Neuronal stem cell (in vitro differentiated cells): ENCODE measurements at regions not wholly inside any gene's neighbourhood (a gene's known extent, or its start where the extent isn't known, plus 50 kb on each side); places are given as distances from the start of the nearest gene placed in this dataset.

Experiments used
- DNase-seq: peaks from one replicate; pipeline ENCODE4 v3.0.0-alpha.2; 2013; ENCODE audit warnings: low spot score
- H2AFZ ChIP-seq: one replicate; pipeline ENCODE4 v1.6.1; 2013; ENCODE audit warnings: mild to moderate bottlenecking, low read length, inconsistent platforms
- H2AK5ac ChIP-seq: 2 replicates; pipeline ENCODE4 v1.6.1; 2013; ENCODE audit warnings: low read depth, mild to moderate bottlenecking, inconsistent platforms, low read length, moderate library complexity, mixed read lengths
- H2BK120ac ChIP-seq: 2 replicates; pipeline ENCODE4 v1.6.1; 2013; ENCODE audit warnings: low read depth, mild to moderate bottlenecking, inconsistent platforms, low read length, moderate library complexity, mixed read lengths
- H2BK12ac ChIP-seq: one replicate; pipeline ENCODE4 v1.6.1; 2013; ENCODE audit warnings: low read length, inconsistent platforms
- H2BK15ac ChIP-seq: 2 replicates; pipeline ENCODE4 v1.6.1; 2013; ENCODE audit warnings: mild to moderate bottlenecking, low read length, inconsistent platforms, mixed read lengths
- H2BK5ac ChIP-seq: one replicate; pipeline ENCODE4 v1.6.1; 2013; ENCODE audit warnings: inconsistent platforms, mild to moderate bottlenecking, low read length, moderate library complexity
- H3K14ac ChIP-seq: one replicate; pipeline ENCODE4 v1.6.1; 2013; ENCODE audit warnings: low read length, inconsistent platforms
- H3K18ac ChIP-seq: 2 replicates; pipeline ENCODE4 v1.6.1; 2013; ENCODE audit warnings: low read length, inconsistent platforms
- H3K23ac ChIP-seq: 2 replicates; pipeline ENCODE4 v1.6.1; 2013; ENCODE audit warnings: low read depth, mild to moderate bottlenecking, mixed read lengths, low read length, inconsistent platforms; ENCODE audit not compliant: poor library complexity
- H3K27ac ChIP-seq: replicated peaks from 3 replicates; pipeline ENCODE4 v1.5.1; 2013; ENCODE audit warnings: low read length, inconsistent platforms
- H3K27me3 ChIP-seq, 3 experiments: 2 replicates each; pipeline ENCODE4 v1.6.1; 2013; ENCODE audit warnings: low read length in 3 of 3, mild to moderate bottlenecking in 2 of 3, inconsistent platforms in 1 of 3, low read depth in 1 of 3, mixed read lengths in 1 of 3, moderate library complexity in 1 of 3; ENCODE audit not compliant: control insufficient read depth in 3 of 3, insufficient read depth in 3 of 3
- H3K36me3 ChIP-seq, 2 donors: replicated peaks in 1 of 2; 2 replicates each; pipeline ENCODE4 v1.6.1; 2013; ENCODE audit warnings: low read length in 2 of 2; ENCODE audit not compliant: control insufficient read depth in 2 of 2, insufficient read depth in 2 of 2
- H3K4ac ChIP-seq: 2 replicates; pipeline ENCODE4 v1.6.1; 2013; ENCODE audit warnings: inconsistent platforms, mild to moderate bottlenecking, low read length, moderate library complexity
- H3K4me1 ChIP-seq, 2 donors: 1 replicate in 1 of 2; 2 replicates in 1 of 2; pipeline ENCODE4 v1.6.1; 2013; ENCODE audit warnings: low read length in 2 of 2, low read depth in 1 of 2; ENCODE audit not compliant: control insufficient read depth in 2 of 2, insufficient read depth in 1 of 2
- H3K4me2 ChIP-seq: one replicate; pipeline ENCODE4 v1.6.1; 2013; ENCODE audit warnings: mild to moderate bottlenecking, low read length, inconsistent platforms; ENCODE audit not compliant: insufficient read depth, poor library complexity, severe bottlenecking
- H3K4me3 ChIP-seq, 2 donors: 2 replicates each; pipeline ENCODE4 v1.5.1; 2013; ENCODE audit warnings: low read length in 2 of 2, mild to moderate bottlenecking in 2 of 2, inconsistent platforms in 1 of 2, moderate library complexity in 1 of 2
- H3K79me1 ChIP-seq: one replicate; pipeline ENCODE4 v1.6.1; 2013; ENCODE audit warnings: low read depth, mild to moderate bottlenecking, inconsistent platforms, low read length, moderate library complexity
- H3K9ac ChIP-seq: one replicate; pipeline ENCODE4 v1.6.1; 2013; ENCODE audit warnings: mild to moderate bottlenecking, low read depth, low read length, inconsistent platforms; ENCODE audit not compliant: poor library complexity
- H3K9me3 ChIP-seq, 2 donors: replicated peaks in 1 of 2; 2 replicates each; pipeline versions ENCODE3 to v1.6.1; 2013; ENCODE audit warnings: low read length in 2 of 2, mild to moderate bottlenecking in 2 of 2, inconsistent platforms in 1 of 2, low read depth in 1 of 2, mixed read lengths in 1 of 2, moderate library complexity in 1 of 2; ENCODE audit not compliant: control insufficient read depth in 2 of 2, insufficient read depth in 1 of 2
- H4K8ac ChIP-seq: one replicate; pipeline ENCODE4 v1.6.1; 2013; ENCODE audit warnings: low read depth, mild to moderate bottlenecking, inconsistent platforms, low read length, moderate library complexity
- H4K91ac ChIP-seq: one replicate; pipeline ENCODE4 v1.6.1; 2013; ENCODE audit warnings: low read length, low read depth, mild to moderate bottlenecking, inconsistent platforms; ENCODE audit not compliant: poor library complexity
- WGBS, 2 donors: extraction: QIAGEN DNeasy Blood & Tissue Kit; methylation state at CpG; one replicate each; pipeline ENCODE4 v1.1.7; 2013; ENCODE audit warnings: missing lambda C conversion rate in 2 of 2, mixed read lengths in 1 of 2; ENCODE audit not compliant: insufficient read length in 2 of 2, insufficient replicate concordance in 1 of 2; ENCODE audit errors: extremely low coverage in 2 of 2; 5-methylcytosine and 5-hydroxymethylcytosine counted together

- no peak overlapping the region for H3K14ac ChIP-seq
- no peak overlapping the region for H3K23ac ChIP-seq
- H2BK12ac ChIP-seq, result no peak overlapping the region
- H3K4me3 ChIP-seq, result no peak overlapping the region
- H3K36me3 ChIP-seq, result no peaks in the 10 kb centered on the region
- H3K27me3 ChIP-seq, result no peaks in the 10 kb centered on the region
- no peak overlapping the region for H3K18ac ChIP-seq
- 100% methylated on average over 2 of the region's 5 CpGs for WGBS, 2 donors
- H3K9me3 ChIP-seq, result peaks cover 0 to 3% of the 10 kb centered on the region in 2 donors
- no peak overlapping the region for H3K4ac ChIP-seq
- H3K79me1 ChIP-seq, result no peaks in the 10 kb centered on the region
- H3K27ac ChIP-seq, result no peak overlapping the region
- no peak overlapping the region for H2BK120ac ChIP-seq
- H4K8ac ChIP-seq, result no peak overlapping the region
- no peak overlapping the region for H2AK5ac ChIP-seq
- DNase-seq, result no peak
- H2AFZ ChIP-seq, result no peak overlapping the region
- no peak overlapping the region for H3K4me2 ChIP-seq
- no peak overlapping the region for H3K9ac ChIP-seq
- no peak overlapping the region for H2BK5ac ChIP-seq
- H4K91ac ChIP-seq, result no peak overlapping the region
- H3K4me1 ChIP-seq, result no peaks in the 10 kb centered on the region
- no peak overlapping the region for H2BK15ac ChIP-seq
These were observed 160.7 kb downstream of the ICE1 start for GRCh38 chr5:5583023-5583765.

GRCh38 chr5:5581080-5581479 is 158.6 kb downstream of the ICE1 start:
- H4K91ac ChIP-seq, result no peak overlapping the region
- H3K27me3 ChIP-seq, result no peaks in the 10 kb centered on the region
- WGBS, 2 donors, result no CpG with 5 or more reads among the region's 3 CpGs
- no peak overlapping the region for H3K23ac ChIP-seq
- H2BK5ac ChIP-seq, result no peak overlapping the region
- H3K27ac ChIP-seq, result no peak overlapping the region
- no peak overlapping the region for H3K4ac ChIP-seq
- H3K14ac ChIP-seq, result no peak overlapping the region
- no peak overlapping the region for H2BK15ac ChIP-seq
- no peak overlapping the region for H2BK120ac ChIP-seq
- H4K8ac ChIP-seq, result no peak overlapping the region
- no peak overlapping the region for H3K18ac ChIP-seq
- no peaks in the 10 kb centered on the region for H3K79me1 ChIP-seq
- H2AK5ac ChIP-seq, result no peak overlapping the region
- no peak overlapping the region for H3K9ac ChIP-seq
- H2AFZ ChIP-seq, result no peak overlapping the region
- no peak overlapping the region for H3K4me2 ChIP-seq
- H3K4me1 ChIP-seq, result no peaks in the 10 kb centered on the region
- no peak overlapping the region for H2BK12ac ChIP-seq
- no peak for DNase-seq
- H3K4me3 ChIP-seq, result no peak overlapping the region
- H3K36me3 ChIP-seq, result no peaks in the 10 kb centered on the region
- H3K9me3 ChIP-seq, result peaks cover 0 to 1% of the 10 kb centered on the region in 2 donors

DNA sequence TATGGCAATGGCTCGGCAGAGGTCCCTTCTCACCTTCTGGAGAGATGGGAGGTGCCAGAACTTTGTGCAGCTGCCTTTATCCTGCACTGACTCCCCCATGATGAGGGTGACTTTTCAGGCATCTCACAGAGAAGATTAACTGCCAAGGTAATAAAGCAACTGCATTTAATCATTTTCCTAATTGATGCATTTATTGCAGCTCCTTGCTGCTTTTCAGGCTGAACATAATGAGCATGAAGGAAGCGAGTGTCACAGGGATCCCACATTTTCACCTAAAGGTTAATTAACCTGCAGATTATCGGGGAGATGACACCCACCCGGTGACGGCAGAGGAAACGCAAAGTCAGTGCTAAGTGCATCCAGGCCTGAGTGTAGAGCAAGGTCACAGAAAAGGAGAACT is 154.3 kb downstream of the ICE1 start:
- Histone ChIP-seq H2BK15ac (no peak overlapping the region), H3K4me3 (no peak overlapping the region)
- WGBS, 2 donors, result no CpG with 5 or more reads among the region's 6 CpGs

DNA sequence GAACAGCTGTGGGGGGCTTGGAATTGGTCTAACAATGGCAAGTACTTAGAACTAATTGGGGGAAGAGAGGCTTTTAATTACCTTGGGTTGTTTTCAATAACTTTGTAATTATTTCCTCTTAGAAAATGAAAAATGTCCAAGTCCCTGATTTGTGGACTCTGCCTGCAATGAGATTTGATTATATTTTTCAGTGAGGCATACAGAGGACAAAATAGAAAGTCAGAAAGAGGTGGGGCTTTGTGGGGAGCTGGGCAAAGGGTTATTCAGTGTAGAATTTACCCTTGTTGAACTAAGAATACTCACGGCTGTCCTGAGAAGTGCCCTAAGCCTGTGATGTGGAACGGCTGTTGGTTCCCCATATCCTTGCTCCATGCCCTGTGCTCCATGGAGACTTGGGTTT is 153.0 kb downstream of the ICE1 start:
- no peak overlapping the region for H3K4me3 ChIP-seq
- no peak overlapping the region for H3K18ac ChIP-seq
- peaks cover 0 to 2% of the 10 kb centered on the region in 2 donors for H3K4me1 ChIP-seq
- no peak overlapping the region for H3K23ac ChIP-seq
- H3K4ac ChIP-seq, result no peak overlapping the region
- no peak for DNase-seq
- H3K27ac ChIP-seq, result no peak overlapping the region
- no peak overlapping the region for H3K14ac ChIP-seq
- no peak overlapping the region for H2AK5ac ChIP-seq
- no peak overlapping the region for H2BK5ac ChIP-seq
- no CpG with 5 or more reads among the region's 2 CpGs for WGBS, 2 donors
- no peak overlapping the region for H2BK15ac ChIP-seq
- no peak overlapping the region for H3K9ac ChIP-seq
- H4K8ac ChIP-seq, result no peak overlapping the region
- H3K79me1 ChIP-seq, result no peaks in the 10 kb centered on the region
- H2BK12ac ChIP-seq, result no peak overlapping the region
- no peak overlapping the region for H2AFZ ChIP-seq
- no peak overlapping the region for H2BK120ac ChIP-seq
- H4K91ac ChIP-seq, result no peak overlapping the region
- no peaks in the 10 kb centered on the region for H3K9me3 ChIP-seq
- H3K36me3 ChIP-seq, result no peaks in the 10 kb centered on the region
- no peak overlapping the region for H3K4me2 ChIP-seq
- no peaks in the 10 kb centered on the region for H3K27me3 ChIP-seq

More for the DNA sequence above, 154.3 kb downstream of the ICE1 start:
- Histone ChIP-seq H3K14ac (no peak overlapping the region), H4K91ac (no peak overlapping the region), H3K79me1 (no peaks in the 10 kb centered on the region), H2BK120ac (no peak overlapping the region), H3K4me1 (peaks cover 0 to 2% of the 10 kb centered on the region in 2 donors), H3K36me3 (no peaks in the 10 kb centered on the region), H3K27ac (no peak overlapping the region), H3K18ac (no peak overlapping the region), H2BK12ac (no peak overlapping the region), H3K9me3 (no peaks in the 10 kb centered on the region), H2AK5ac (no peak overlapping the region), H3K4ac (no peak overlapping the region), H2AFZ (no peak overlapping the region), H2BK5ac (no peak overlapping the region), H3K23ac (no peak overlapping the region), H3K4me2 (no peak overlapping the region), H3K9ac (no peak overlapping the region), H3K27me3 (no peaks in the 10 kb centered on the region), H4K8ac (no peak overlapping the region)
- no peak for DNase-seq
